ENCODE measurements at regions not wholly inside any gene's neighbourhood (a gene's known extent, or its start where the extent isn't known, plus 50 kb on each side); places are given as distances from the start of the nearest gene placed in this dataset.

- DNase-seq, result no peak
Observed at GRCh38 chr14:36408388-36408787, 88.0 kb upstream of the MBIP start.

- no peak for DNase-seq
Observed at GRCh38 chr14:36405589-36406274, 85.3 kb upstream of the MBIP start.

- DNase-seq, result no peak
Observed at GRCh38 chr14:36402867-36403266, 82.4 kb upstream of the MBIP start.

- DNase-seq, result no peak
Observed at GRCh38 chr14:36398463-36399291, 78.2 kb upstream of the MBIP start.

GRCh38 chr14:36397357-36397756 is 76.9 kb upstream of the MBIP start:
- no peak for DNase-seq

GRCh38 chr14:36396798-36397197 is 76.4 kb upstream of the MBIP start:
- no peak for DNase-seq

GRCh38 chr14:36394593-36394992 is 74.2 kb upstream of the MBIP start:
- no peak for DNase-seq

- DNase-seq, result no peak
Observed at GRCh38 chr14:36390718-36391117, 70.3 kb upstream of the MBIP start.

GRCh38 chr14:36383767-36384431 is 63.5 kb upstream of the MBIP start:
- DNase-seq, result no peak

- DNase-seq, result peak; percentile 3 to 75 (median 46)
Observed at GRCh38 chr14:36373982-36374673, 53.7 kb upstream of the MBIP start.

Measured in T-helper 2 cell (primary cell).